ENCODE measurements at regions not wholly inside any gene's neighbourhood (a gene's known extent, or its start where the extent isn't known, plus 50 kb on each side); places are given as distances from the start of the nearest gene placed in this dataset.

DNA sequence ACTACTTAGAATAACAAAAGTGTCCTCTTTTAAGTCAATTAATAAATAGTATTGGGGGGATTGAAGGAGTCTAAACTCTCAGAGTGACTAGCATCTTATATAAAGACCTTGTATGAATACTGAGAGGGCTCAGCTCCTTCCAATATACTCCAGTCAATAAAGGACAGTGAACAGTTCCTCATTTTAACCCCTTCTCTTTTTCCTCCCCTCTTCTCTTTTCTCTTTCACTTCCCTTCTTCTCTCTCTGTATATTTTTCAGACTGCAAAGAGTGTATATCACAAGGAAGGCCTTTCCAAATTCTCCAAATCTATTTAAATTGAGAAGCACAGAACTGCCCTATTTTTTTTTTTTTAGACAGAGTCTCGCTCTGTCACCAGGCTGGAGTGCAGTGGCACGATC lies 99.5 kb downstream of the CD164 start:
- no peak for TF ChIP-seq TAF1 (IDR thresholded peaks at IDR 0.05; ENCODE audit: borderline replicate concordance, insufficient read depth, low read length)
- TF ChIP-seq, protein P1, sequence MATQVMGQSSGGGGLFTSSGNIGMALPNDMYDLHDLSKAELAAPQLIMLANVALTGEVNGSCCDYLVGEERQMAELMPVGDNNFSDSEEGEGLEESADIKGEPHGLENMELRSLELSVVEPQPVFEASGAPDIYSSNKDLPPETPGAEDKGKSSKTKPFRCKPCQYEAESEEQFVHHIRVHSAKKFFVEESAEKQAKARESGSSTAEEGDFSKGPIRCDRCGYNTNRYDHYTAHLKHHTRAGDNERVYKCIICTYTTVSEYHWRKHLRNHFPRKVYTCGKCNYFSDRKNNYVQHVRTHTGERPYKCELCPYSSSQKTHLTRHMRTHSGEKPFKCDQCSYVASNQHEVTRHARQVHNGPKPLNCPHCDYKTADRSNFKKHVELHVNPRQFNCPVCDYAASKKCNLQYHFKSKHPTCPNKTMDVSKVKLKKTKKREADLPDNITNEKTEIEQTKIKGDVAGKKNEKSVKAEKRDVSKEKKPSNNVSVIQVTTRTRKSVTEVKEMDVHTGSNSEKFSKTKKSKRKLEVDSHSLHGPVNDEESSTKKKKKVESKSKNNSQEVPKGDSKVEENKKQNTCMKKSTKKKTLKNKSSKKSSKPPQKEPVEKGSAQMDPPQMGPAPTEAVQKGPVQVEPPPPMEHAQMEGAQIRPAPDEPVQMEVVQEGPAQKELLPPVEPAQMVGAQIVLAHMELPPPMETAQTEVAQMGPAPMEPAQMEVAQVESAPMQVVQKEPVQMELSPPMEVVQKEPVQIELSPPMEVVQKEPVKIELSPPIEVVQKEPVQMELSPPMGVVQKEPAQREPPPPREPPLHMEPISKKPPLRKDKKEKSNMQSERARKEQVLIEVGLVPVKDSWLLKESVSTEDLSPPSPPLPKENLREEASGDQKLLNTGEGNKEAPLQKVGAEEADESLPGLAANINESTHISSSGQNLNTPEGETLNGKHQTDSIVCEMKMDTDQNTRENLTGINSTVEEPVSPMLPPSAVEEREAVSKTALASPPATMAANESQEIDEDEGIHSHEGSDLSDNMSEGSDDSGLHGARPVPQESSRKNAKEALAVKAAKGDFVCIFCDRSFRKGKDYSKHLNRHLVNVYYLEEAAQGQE (IDR thresholded peaks at IDR 0.05; ENCODE audit: insufficient read depth in 1 of 2, low read depth in 2 of 2, low read length in 2 of 2), result no peak
- TF ChIP-seq POLR2AphosphoS5 (IDR thresholded peaks at IDR 0.05; ENCODE audit: low read depth, low read length), result no peak
- TF ChIP-seq FOXP2 (optimal IDR thresholded peaks at IDR 0.05; ENCODE audit: borderline replicate concordance, extremely low read depth, extremely low read length, insufficient read depth), result no peak
- TF ChIP-seq SIN3A (IDR thresholded peaks at IDR 0.05; ENCODE audit: borderline replicate concordance, insufficient read depth, low read length), result no peak

All from PFSK-1 (cell line).